CD14-positive monocyte (primary cell): ENCODE measurements at regions not wholly inside any gene's neighbourhood (a gene's known extent, or its start where the extent isn't known, plus 50 kb on each side); places are given as distances from the start of the nearest gene placed in this dataset.

Experiments
- DNase-seq, 3 donors: peaks; one replicate each; pipeline ENCODE4 v3.0.0-alpha.2; 2011 to 2022
- H2AFZ ChIP-seq: 2 replicates; pipeline ENCODE4 v1.6.0; 2012; ENCODE audit warnings: mild to moderate bottlenecking, low read depth, low read length, inconsistent platforms; ENCODE audit not compliant: insufficient read depth, poor library complexity, severe bottlenecking
- H3K27ac ChIP-seq, 2 donors: 1 replicate in 1 of 2; 2 replicates in 1 of 2; pipeline ENCODE4 v1.5.1; 2012 to 2013; ENCODE audit warnings: low read length in 2 of 2, control low read depth in 1 of 2, inconsistent platforms in 1 of 2, low read depth in 1 of 2, mild to moderate bottlenecking in 1 of 2
- H3K27me3 ChIP-seq, 2 donors: one replicate each; pipeline versions ENCODE4 v1.6.0 to v1.6.1; 2011 to 2013; ENCODE audit warnings: low read length in 2 of 2; ENCODE audit not compliant: control insufficient read depth in 2 of 2, insufficient read depth in 2 of 2
- H3K36me3 ChIP-seq, 2 donors: replicated peaks in 1 of 2; 1 replicate in 1 of 2; 2 replicates in 1 of 2; pipeline versions ENCODE4 v1.5.1 to v1.6.1; 2012 to 2013; ENCODE audit warnings: low read length in 2 of 2, control low read depth in 1 of 2, inconsistent platforms in 1 of 2, mild to moderate bottlenecking in 1 of 2; ENCODE audit not compliant: insufficient read depth in 2 of 2, control insufficient read depth in 1 of 2
- H3K4me1 ChIP-seq, 2 donors: 1 replicate in 1 of 2; 2 replicates in 1 of 2; pipeline versions ENCODE4 v1.5.1 to v1.6.1; 2012 to 2013; ENCODE audit warnings: low read length in 2 of 2, control low read depth in 1 of 2, inconsistent platforms in 1 of 2, mild to moderate bottlenecking in 1 of 2, moderate library complexity in 1 of 2; ENCODE audit not compliant: insufficient read depth in 2 of 2, control insufficient read depth in 1 of 2
- H3K4me2 ChIP-seq: replicated peaks from 2 replicates; pipeline ENCODE3; 2012; ENCODE audit warnings: low read length, moderate library complexity, mild to moderate bottlenecking; ENCODE audit not compliant: poor library complexity, severe bottlenecking; ENCODE audit errors: extremely low read depth
- H3K4me3 ChIP-seq, 3 experiments: fragments of 200-600 bp in 1 of 3; sonication (generic) in 1 of 3; replicated peaks in 1 of 3; 1 replicate in 2 of 3; 2 replicates in 1 of 3; pipeline ENCODE4 v1.5.1; 2011 to 2013; ENCODE audit warnings: low read length in 3 of 3, mild to moderate bottlenecking in 3 of 3, control low read depth in 2 of 3, low read depth in 2 of 3, inconsistent platforms in 1 of 3, moderate library complexity in 1 of 3
- H3K79me2 ChIP-seq: 2 replicates; pipeline ENCODE4 v1.6.0; 2012; ENCODE audit warnings: mild to moderate bottlenecking, control low read depth, inconsistent platforms, low read length, moderate library complexity; ENCODE audit not compliant: insufficient read depth
- H3K9ac ChIP-seq: 2 replicates; pipeline ENCODE4 v1.6.0; 2017; ENCODE audit warnings: low read length, mild to moderate bottlenecking; ENCODE audit not compliant: insufficient read depth, poor library complexity, severe bottlenecking
- H3K9me3 ChIP-seq, 2 donors: replicated peaks in 1 of 2; 1 replicate in 1 of 2; 2 replicates in 1 of 2; pipeline versions ENCODE4 v1.5.1 to v1.6.1; 2012 to 2013; ENCODE audit warnings: low read length in 2 of 2, control low read depth in 1 of 2; ENCODE audit not compliant: control insufficient read depth in 1 of 2, insufficient read depth in 1 of 2
- H4K20me1 ChIP-seq: 2 replicates; pipeline ENCODE4 v1.6.0; 2012; ENCODE audit warnings: mild to moderate bottlenecking, low read length, control low read depth, moderate library complexity; ENCODE audit not compliant: insufficient read depth
- H3K27ac Mint-ChIP-seq, 7 donors: one replicate each; pipeline ENCODE4 v1.8.0; 2020; ENCODE audit warnings: mild to moderate bottlenecking in 7 of 7, mixed read lengths in 7 of 7, moderate library complexity in 6 of 7, inconsistent platforms in 2 of 7
- H3K27me3 Mint-ChIP-seq, 3 donors: one replicate each; pipeline ENCODE4 v1.8.0; 2021 to 2022; ENCODE audit warnings: low read depth in 3 of 3, mild to moderate bottlenecking in 3 of 3, mixed read lengths in 3 of 3, moderate library complexity in 3 of 3, inconsistent platforms in 1 of 3
- H3K36me3 Mint-ChIP-seq, 2 donors: one replicate each; pipeline ENCODE4 v1.8.0; 2020; ENCODE audit warnings: mixed read lengths in 2 of 2, inconsistent platforms in 1 of 2, mild to moderate bottlenecking in 1 of 2
- H3K4me1 Mint-ChIP-seq: one replicate; pipeline ENCODE4 v1.8.0; 2020; ENCODE audit warnings: mild to moderate bottlenecking, mixed read lengths
- H3K4me3 Mint-ChIP-seq, 2 donors: one replicate each; pipeline ENCODE4 v1.8.0; 2020; ENCODE audit warnings: mild to moderate bottlenecking in 2 of 2, mixed read lengths in 2 of 2, moderate library complexity in 1 of 2
- H3K9me3 Mint-ChIP-seq, 7 donors: one replicate each; pipeline ENCODE4 v1.8.0; 2020 to 2022; ENCODE audit warnings: mixed read lengths in 7 of 7, mild to moderate bottlenecking in 6 of 7, moderate library complexity in 6 of 7, inconsistent platforms in 2 of 7
- CTCF ChIP-seq: fragments of 200-600 bp; IDR thresholded peaks from one replicate; pipeline ENCODE4 v1.8.0; 2022; ENCODE audit warnings: antibody characterized with exemption, mild to moderate bottlenecking
- WGBS: methylation state at CpG from one replicate; pipeline ENCODE4 v1.1.5; 2013; ENCODE audit warnings: missing lambda C conversion rate; ENCODE audit not compliant: insufficient coverage; 5-methylcytosine and 5-hydroxymethylcytosine counted together
- intact Hi-C, 2 donors: fragments of 100-400 bp; cut with micrococcal nuclease; formaldehyde crosslinking; loops; one replicate each; pipeline versions ENCODE4 v1.15.0 to v1.15.1; 2023

GRCh38 chr9:10690546-10690945 lies 77.7 kb upstream of the PTPRD start:
- Mint-ChIP-seq H3K4me1 (no peaks in the 10 kb centered on the region), H3K27me3 (no peaks in the 10 kb centered on the region), H3K27ac (no peak overlapping the region), H3K4me3 (no peak overlapping the region), H3K36me3 (no peaks in the 10 kb centered on the region), H3K9me3 (peaks cover 0 to 3% (median 0%) of the 10 kb centered on the region in 7 donors)
- Histone ChIP-seq H3K27me3 (no peaks in the 10 kb centered on the region), H3K4me2 (no peak overlapping the region), H3K36me3 (no peaks in the 10 kb centered on the region), H2AFZ (no peak overlapping the region), H4K20me1 (no peaks in the 10 kb centered on the region), H3K4me3 (no peak overlapping the region), H3K9me3 (no peaks in the 10 kb centered on the region), H3K27ac (no peak overlapping the region), H3K4me1 (no peaks in the 10 kb centered on the region), H3K79me2 (no peaks in the 10 kb centered on the region), H3K9ac (no peak overlapping the region)
- no peak for DNase-seq
- intact Hi-C loops, result no loop called here
- TF ChIP-seq CTCF, result no peak
- 44% methylated on average over 2 of the region's 2 CpGs for WGBS

GRCh38 chr9:10697044-10697443 lies 84.2 kb upstream of the PTPRD start:
- Mint-ChIP-seq H3K36me3 (no peaks in the 10 kb centered on the region), H3K4me1 (no peaks in the 10 kb centered on the region), H3K9me3 (peaks cover 0 to 3% (median 0%) of the 10 kb centered on the region in 7 donors), H3K4me3 (no peak overlapping the region), H3K27ac (no peak overlapping the region), H3K27me3 (no peaks in the 10 kb centered on the region)
- Histone ChIP-seq H3K4me3 (no peak overlapping the region), H3K27me3 (no peaks in the 10 kb centered on the region), H3K36me3 (no peaks in the 10 kb centered on the region), H4K20me1 (no peaks in the 10 kb centered on the region), H2AFZ (no peak overlapping the region), H3K79me2 (no peaks in the 10 kb centered on the region), H3K9me3 (no peaks in the 10 kb centered on the region), H3K27ac (no peak overlapping the region), H3K4me1 (no peaks in the 10 kb centered on the region), H3K9ac (no peak overlapping the region), H3K4me2 (no peak overlapping the region)
- intact Hi-C loops, result no loop called here
- no peak for TF ChIP-seq CTCF
- no peak for DNase-seq
- WGBS, result no CpG with 5 or more reads among the region's 3 CpGs
